H1 (cell line): ENCODE measurements at regions not wholly inside any gene's neighbourhood (a gene's known extent, or its start where the extent isn't known, plus 50 kb on each side); places are given as distances from the start of the nearest gene placed in this dataset.

Source experiments
- CTBP2 ChIP-seq: IDR thresholded peaks from 2 replicates; pipeline ENCODE4 v1.7.0; 2011; ENCODE audit warnings: borderline replicate concordance, mild to moderate bottlenecking, moderate library complexity, mixed read lengths, low read length; ENCODE audit not compliant: insufficient read depth, insufficient read length
- HDAC2 ChIP-seq, 2 experiments: fragments of 300-600 bp in 1 of 2; sonication (generic) in 1 of 2; IDR thresholded peaks; 2 replicates each; pipeline ENCODE4 v1.6.1; 2011 to 2012; ENCODE audit warnings: low read depth in 2 of 2, low read length in 2 of 2, mild to moderate bottlenecking in 2 of 2, moderate library complexity in 2 of 2, borderline replicate concordance in 1 of 2, inconsistent platforms in 1 of 2
- KDM4A ChIP-seq: IDR thresholded peaks from one replicate; pipeline ENCODE4 v1.7.1; 2012; ENCODE audit warnings: low read depth, mild to moderate bottlenecking, moderate library complexity, low read length, inconsistent platforms; ENCODE audit not compliant: severe bottlenecking
- TF ChIP-seq, protein P1 (sequence below), 3 experiments: IDR thresholded peaks; 1 replicate in 2 of 3; 2 replicates in 1 of 3; pipeline versions ENCODE4 v1.5.1 to v1.6.1; 2011; ENCODE audit warnings: low read length in 3 of 3, mild to moderate bottlenecking in 3 of 3, inconsistent platforms in 2 of 3, low read depth in 1 of 3, moderate library complexity in 1 of 3; ENCODE audit not compliant: insufficient read depth in 1 of 3; ENCODE audit errors: control extremely low read depth in 1 of 3

DNA sequence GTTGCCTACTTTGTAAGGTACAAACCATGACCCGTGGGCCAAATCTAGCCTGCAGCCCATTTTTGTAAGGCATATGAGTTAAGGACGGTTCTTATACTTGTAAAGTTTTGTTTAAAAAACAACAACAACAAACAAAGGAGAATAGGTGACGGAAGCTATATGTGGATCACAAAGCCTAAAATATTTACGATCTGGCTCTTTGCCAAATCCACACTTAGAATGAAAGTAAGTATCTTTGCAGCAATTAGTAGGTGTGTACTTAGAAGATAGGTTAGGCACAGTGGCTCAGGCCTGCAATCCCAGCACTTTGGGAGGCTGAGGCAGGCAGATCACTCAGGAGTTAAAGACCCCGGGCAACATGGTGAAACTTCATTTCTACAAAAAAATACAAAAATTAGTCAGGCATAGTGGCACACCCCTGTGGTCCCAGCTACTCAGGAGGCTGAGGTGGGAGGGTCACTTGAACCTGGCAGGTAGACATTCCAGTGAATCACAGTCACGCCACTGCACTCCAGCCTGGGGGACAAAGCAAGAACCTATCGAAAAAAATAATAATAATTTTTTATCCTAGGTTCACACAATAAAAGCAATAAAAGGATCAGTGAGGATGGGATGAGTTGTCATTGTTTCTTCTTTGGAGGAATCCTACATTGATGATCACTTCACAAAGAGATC is 57.8 kb upstream of the CTAGE1 start (continued):
- TF ChIP-seq, protein P1, sequence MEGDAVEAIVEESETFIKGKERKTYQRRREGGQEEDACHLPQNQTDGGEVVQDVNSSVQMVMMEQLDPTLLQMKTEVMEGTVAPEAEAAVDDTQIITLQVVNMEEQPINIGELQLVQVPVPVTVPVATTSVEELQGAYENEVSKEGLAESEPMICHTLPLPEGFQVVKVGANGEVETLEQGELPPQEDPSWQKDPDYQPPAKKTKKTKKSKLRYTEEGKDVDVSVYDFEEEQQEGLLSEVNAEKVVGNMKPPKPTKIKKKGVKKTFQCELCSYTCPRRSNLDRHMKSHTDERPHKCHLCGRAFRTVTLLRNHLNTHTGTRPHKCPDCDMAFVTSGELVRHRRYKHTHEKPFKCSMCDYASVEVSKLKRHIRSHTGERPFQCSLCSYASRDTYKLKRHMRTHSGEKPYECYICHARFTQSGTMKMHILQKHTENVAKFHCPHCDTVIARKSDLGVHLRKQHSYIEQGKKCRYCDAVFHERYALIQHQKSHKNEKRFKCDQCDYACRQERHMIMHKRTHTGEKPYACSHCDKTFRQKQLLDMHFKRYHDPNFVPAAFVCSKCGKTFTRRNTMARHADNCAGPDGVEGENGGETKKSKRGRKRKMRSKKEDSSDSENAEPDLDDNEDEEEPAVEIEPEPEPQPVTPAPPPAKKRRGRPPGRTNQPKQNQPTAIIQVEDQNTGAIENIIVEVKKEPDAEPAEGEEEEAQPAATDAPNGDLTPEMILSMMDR (IDR thresholded peaks at IDR 0.05; ENCODE audit: control extremely low read depth in 1 of 3, insufficient read depth in 1 of 3, low read depth in 1 of 3, low read length in 3 of 3): no peak
- no peak for TF ChIP-seq HDAC2 (IDR thresholded peaks at IDR 0.05; ENCODE audit: borderline replicate concordance in 1 of 2, low read depth in 2 of 2, low read length in 2 of 2)
- TF ChIP-seq CTBP2: no peak
- TF ChIP-seq KDM4A: no peak
